Stimulated activated CD4-positive, alpha-beta T cell treated with anti-CD3 and anti-CD28 coated beads, Interleukin-4, amount 100 ng/mL, for 24 hours (primary cell): ENCODE measurements at regions not wholly inside any gene's neighbourhood (a gene's known extent, or its start where the extent isn't known, plus 50 kb on each side); places are given as distances from the start of the nearest gene placed in this dataset.

ENCODE experiments used
- DNase-seq: peaks from one replicate; pipeline ENCODE4 v3.0.0-alpha.2; 2020

- no peak for DNase-seq
These were observed 1127.8 kb upstream of the PRKX start for GRCh38 chrX:4841216-4841745.

GRCh38 chrX:4831574-4831973, 1118.1 kb upstream of the PRKX start:
- no peak for DNase-seq

- no peak for DNase-seq
These were observed 1117.6 kb upstream of the PRKX start for GRCh38 chrX:4830880-4831557.

- DNase-seq, result no peak
These were observed 1112.1 kb upstream of the PRKX start for GRCh38 chrX:4825550-4825949.

- DNase-seq, result no peak
These were observed 1096.1 kb upstream of the PRKX start for GRCh38 chrX:4809571-4809970.

GRCh38 chrX:4805502-4805901, 1092.1 kb upstream of the PRKX start:
- DNase-seq, result no peak

GRCh38 chrX:4800756-4801155, 1087.3 kb upstream of the PRKX start:
- no peak for DNase-seq

- DNase-seq, result no peak
These were observed 1074.5 kb upstream of the PRKX start for GRCh38 chrX:4787971-4788370.

GRCh38 chrX:4764888-4765287, 1051.4 kb upstream of the PRKX start:
- no peak for DNase-seq

- DNase-seq, result no peak
These were observed 1048.7 kb upstream of the PRKX start for GRCh38 chrX:4762196-4762595.

- no peak for DNase-seq
These were observed 1041.6 kb upstream of the PRKX start for GRCh38 chrX:4754878-4755604.

GRCh38 chrX:4741024-4741423, 1027.6 kb upstream of the PRKX start:
- DNase-seq, result no peak

GRCh38 chrX:4735299-4735698, 1021.9 kb upstream of the PRKX start:
- DNase-seq, result no peak

- no peak for DNase-seq
These were observed 997.4 kb upstream of the PRKX start for GRCh38 chrX:4710618-4711433.

- DNase-seq, result no peak
These were observed 995.7 kb upstream of the PRKX start for GRCh38 chrX:4708970-4709760.

GRCh38 chrX:4706961-4707360, 993.5 kb upstream of the PRKX start:
- DNase-seq, result no peak

- no peak for DNase-seq
These were observed 977.1 kb upstream of the PRKX start for GRCh38 chrX:4690521-4690920.

GRCh38 chrX:4682636-4683035, 969.2 kb upstream of the PRKX start:
- no peak for DNase-seq

- DNase-seq, result no peak
These were observed 962.3 kb upstream of the PRKX start for GRCh38 chrX:4675686-4676300.

GRCh38 chrX:4674028-4674782, 960.8 kb upstream of the PRKX start:
- DNase-seq, result no peak

GRCh38 chrX:4671344-4671743, 957.9 kb upstream of the PRKX start:
- DNase-seq, result no peak

GRCh38 chrX:4670606-4671005, 957.2 kb upstream of the PRKX start:
- no peak for DNase-seq
